Limb (tissue), 2 donors: ENCODE measurements at regions not wholly inside any gene's neighbourhood (a gene's known extent, or its start where the extent isn't known, plus 50 kb on each side); places are given as distances from the start of the nearest gene placed in this dataset.
A peak's percentile ranks its signal among the peaks of the same experiment; 100 is the strongest.

ENCODE experiments used
- DNase-seq, 2 donors: peaks; one replicate each; pipeline ENCODE4 v3.0.0-alpha.2; 2016; ENCODE audit errors: extremely low spot score in 2 of 2

DNA sequence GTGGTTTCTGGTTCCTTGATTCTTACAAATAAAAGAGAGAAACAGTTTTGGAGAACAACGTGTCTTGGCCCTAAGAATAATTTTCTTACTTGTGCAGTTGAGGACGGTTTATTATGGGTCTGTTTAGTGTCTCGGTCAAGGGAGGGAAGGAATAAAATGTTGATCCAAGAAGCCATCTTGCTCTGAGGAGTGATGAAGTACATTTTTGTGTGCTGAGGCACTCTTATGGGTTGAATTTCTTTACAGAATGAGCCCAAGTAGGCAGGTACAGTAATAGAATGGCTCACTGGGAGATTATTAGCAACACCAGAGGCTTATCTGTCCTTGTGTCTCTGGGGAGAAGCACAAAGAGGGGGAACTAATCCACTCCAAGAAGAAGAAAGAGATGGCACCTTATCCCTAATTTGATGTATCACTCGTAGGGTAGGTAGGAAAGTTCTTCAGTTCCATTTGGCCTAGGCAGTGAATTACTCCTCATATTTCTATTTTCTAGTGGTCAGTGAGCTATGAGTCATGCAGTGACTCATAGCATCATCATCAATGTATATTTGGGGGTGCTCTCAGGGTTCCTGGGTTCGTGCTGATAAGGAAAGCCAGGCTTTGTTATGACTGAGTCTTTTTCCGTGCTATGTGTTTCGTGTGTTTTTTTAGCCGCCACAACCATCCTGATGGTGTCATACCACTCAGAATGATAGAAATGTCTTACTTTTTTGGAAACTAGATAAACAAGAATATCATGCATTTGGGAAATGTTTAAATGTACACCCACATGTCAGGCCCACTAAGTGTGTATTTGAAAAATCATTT lies 250.1 kb upstream of the CTAGE1 start:
- DNase-seq = no peak

DNA sequence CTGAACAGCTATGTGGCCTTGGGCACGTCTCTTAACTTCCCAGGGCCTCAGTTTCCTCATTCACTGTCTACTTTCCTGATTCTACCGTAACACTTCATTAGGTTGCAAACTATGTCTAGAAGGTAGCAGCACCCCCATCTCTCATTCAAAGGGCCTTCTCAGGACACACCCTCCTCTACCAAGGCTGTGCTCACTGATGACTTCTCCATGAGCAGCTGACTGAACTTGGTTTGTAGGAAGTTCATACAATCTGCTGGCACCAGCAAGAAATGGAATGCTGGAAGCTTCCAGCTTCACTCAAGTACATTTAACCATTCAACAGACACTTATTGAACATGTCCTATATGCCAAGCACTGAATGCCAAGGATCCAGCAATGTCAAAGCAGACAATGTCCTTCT lies 250.8 kb upstream of the CTAGE1 start:
- no peak for DNase-seq

DNA sequence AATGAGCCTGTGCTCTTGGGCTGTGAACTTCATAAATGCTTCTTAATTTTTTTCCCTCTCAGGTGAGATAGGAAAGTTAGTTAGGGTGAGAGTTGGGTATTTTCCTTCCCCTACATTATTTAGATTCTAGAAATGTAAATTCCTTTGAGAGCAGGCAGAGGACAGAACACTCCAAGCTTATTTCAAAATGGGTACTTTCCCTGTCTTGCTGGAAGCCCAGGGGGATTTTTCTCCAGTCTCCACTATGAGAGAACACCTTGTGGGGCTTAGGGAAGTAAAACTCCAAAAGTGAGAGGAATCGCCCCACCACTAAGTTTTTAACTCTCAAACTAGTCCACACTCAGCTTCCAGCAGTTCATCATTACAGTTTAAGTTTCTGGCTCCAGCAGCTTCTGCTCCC lies 253.2 kb upstream of the CTAGE1 start:
- no peak for DNase-seq

- no peak for DNase-seq
Measured at GRCh38 chr18:22673182-22673862, 255.6 kb upstream of the CTAGE1 start.

- DNase-seq = no peak
Measured at GRCh38 chr18:22674272-22674671, 256.6 kb upstream of the CTAGE1 start.

DNA sequence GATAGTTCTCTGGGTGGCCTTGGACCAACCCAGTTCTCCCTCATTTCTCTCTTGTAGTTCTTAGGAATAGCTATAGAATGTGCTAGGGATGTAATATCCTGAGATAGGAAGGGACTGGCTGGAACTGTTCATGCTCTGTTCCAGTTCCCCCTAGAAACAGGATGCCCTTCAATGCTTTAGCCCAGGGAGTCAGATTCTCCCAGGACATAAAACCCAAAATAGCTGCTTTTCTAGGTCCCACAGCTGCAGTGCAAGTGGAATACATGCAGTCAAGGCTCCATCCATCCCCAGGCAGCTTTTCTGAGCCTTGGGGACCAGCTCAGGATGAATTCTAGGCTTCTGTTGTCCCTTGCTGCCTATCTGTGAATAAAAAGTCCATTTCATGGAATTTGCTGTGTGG lies 257.3 kb upstream of the CTAGE1 start:
- DNase-seq = no peak

GRCh38 chr18:22676423-22676822 lies 256.7 kb upstream of the RBBP8 start:
- no peak for DNase-seq

GRCh38 chr18:22678486-22678885 lies 254.6 kb upstream of the RBBP8 start:
- DNase-seq = no peak

DNA sequence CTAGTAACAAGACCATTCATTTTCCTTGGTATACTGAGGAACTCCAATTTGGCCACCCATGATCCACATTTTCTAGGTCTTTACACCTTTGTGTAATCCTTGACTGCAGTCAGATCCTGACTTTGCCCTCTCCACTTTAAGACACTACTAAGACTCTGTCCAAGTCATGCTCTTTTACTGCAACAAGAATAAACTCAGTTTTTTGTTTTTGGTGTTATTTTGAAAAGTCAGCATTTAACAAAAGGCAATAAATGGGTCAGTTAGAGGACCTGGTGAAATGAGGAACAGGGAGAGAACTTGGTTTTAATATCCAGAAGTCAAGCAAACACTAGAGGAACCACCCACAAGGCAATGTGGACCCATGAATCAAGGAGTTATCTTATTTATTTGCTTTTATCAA lies 252.2 kb upstream of the RBBP8 start:
- DNase-seq = no peak

GRCh38 chr18:22681908-22682307 lies 251.2 kb upstream of the RBBP8 start:
- DNase-seq = no peak

GRCh38 chr18:22682720-22683119 lies 250.4 kb upstream of the RBBP8 start:
- no peak for DNase-seq

DNA sequence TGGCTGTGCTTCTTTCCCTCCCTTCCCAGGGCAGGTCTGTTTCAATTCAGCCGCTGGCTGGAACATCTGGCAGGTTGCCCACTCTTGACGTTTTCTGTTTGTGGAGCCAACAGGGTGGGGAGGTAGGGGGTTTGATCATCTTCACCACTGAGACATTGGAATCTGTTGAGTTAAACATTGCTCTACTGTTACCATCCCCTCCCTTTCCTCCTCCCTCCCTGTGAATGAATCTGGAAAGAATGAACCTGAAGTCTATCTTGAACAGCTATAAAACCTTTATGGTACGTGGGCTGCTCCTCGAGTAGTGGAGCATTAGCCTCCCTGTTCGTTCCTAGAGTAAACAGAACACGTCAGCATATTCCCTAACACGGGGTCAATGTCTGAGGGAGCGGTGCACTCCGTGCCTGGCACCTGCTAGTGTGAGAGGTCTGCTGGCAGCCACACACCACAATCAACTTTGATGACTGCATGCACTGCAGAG lies 249.9 kb upstream of the RBBP8 start:
- peak; percentile 67 to 87 for DNase-seq

- DNase-seq = no peak
Measured at GRCh38 chr18:22683786-22684185, 249.3 kb upstream of the RBBP8 start.

DNA sequence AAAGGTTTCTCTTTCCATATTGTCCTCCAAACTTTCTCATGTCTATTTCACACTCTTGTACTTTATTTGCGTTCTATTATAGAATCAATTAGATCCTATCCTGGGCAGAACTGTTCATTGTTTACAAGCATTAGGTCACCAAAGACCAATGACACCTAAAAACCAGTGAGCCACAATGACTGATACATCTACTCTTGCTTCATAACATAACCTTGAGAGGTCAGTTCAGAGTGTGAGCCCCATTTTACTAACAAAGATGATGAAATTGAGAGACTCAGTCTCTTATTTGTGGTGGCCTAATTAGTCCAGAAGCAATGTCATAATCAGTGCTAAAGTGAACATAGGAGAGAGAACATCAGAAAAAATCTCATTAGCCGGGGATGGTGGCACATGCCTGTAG lies 248.9 kb upstream of the RBBP8 start:
- DNase-seq = no peak

- no peak for DNase-seq
Measured at GRCh38 chr18:22685788-22686187, 247.3 kb upstream of the RBBP8 start.

- DNase-seq = no peak
Measured at GRCh38 chr18:22687892-22688680, 245.0 kb upstream of the RBBP8 start.

DNA sequence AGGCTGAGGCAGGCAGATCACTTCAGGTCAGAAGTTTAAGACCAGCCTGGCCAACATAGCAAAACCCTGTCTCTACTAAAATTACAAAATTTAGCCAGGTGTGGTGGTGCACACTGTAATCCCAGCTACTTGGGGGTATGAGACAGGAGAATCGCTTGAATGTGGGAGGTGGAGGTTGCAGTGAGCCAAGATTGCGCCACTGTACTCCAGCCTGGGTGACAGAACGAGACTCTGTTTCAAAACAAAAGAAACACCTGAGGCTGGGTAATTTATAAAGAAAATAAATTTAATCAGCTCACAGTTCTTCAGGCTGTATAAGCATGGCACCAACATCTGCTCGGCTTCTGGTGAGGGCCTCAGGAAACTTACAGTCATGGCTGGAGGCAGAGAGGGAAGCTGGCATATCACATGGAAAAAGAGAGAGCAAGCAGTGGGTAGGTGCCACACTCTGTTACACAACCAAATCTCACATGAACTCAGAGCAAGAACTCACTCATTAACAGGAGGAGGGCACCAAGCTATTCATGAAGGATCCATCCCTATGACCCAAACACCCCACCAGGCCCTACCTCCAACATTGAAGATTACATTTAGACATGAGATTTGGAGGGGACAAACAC lies 244.1 kb upstream of the RBBP8 start:
- DNase-seq = no peak

DNA sequence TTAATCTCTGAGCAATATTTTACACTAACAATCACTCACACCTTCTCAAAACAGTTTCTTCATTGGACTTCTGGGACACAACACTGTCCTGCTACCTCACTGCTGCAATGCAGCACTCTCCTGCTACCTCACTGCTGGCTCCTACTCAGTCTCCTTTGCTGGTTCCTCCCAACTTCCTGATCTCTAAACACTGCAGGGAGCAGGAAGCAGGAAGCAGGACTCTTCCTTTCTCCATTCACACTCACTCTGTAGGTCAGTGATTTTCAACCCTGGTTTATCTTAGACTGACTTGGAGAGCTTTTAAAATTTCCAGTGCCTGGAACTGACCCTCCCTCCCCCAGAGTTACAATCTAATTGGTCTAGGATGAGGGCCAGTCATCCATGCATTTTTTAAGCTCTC lies 243.4 kb upstream of the RBBP8 start:
- no peak for DNase-seq

DNA sequence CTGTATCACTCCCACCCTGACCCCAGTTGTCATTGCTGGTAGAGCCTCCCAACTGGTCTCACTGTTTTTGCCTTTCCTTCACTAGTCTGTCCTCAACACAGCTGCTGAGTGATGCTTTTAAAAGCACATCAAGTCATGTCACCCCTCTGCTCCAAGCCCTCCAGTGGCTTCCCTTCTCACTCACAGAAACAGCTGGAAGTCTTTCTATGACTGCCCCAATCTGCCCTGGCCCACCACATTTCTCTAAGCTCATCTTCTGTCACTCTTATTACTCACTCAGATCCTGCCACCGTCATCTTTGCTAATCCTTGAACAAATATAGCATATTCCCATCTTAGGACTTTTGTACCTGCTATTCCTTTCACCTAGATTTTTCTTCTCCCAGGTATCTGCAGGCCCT lies 242.6 kb upstream of the RBBP8 start:
- no peak for DNase-seq

DNA sequence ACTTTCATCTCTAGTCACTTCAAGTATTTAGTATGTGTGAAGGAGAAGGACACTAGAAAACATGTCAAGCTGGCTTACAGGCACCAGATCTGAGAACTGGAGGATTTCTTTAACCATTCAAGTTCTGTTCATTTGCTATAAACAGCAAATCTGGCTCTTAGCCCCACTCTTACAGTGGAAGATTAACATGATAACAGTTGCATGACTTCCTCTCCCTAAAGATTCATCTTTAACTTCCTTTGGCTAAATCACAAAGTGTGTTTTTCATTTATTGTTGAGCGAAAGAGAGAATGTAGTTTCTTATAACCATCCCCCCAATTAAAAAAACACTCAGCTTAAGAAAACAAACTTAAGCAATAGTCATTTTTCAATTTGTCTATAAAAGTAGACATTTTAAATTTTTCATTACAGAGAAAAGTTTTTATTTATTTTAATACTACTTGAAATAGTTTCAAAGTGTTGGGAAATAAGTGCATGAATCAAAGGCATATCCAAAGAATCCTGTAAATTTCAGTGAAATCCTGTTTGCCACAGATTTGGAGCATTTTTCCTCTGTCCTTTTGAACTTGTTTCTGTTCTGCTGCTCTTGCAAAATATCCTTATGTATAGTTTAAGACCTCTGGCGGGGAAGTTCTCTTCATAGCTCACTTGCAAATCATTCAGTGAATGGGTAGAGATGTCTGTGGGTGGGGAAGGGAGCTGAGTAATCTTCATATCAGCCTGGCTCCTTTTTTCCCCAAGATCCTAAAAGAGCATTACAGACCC lies 241.0 kb upstream of the RBBP8 start:
- no peak for DNase-seq

DNA sequence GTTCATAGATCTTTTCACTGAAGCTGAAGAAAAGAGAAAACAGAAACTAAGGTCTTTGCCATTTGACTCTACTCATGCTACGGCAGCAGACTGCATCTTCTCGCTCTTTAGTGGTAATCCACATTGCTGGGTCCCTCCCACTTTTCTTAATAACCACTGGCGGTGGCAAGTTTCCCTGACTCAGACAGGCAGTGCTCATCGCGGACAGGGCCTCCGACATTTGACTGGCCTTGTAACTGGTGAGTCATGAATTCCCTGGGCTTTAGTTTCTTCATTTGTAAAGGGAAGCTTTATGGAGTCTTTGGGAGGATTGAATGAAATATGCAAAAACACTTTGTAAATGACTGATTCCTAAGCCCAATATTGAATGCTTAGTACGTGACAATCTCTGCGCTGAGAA lies 238.2 kb upstream of the RBBP8 start:
- no peak for DNase-seq
